Gastrocnemius medialis (tissue), 4 donors: ENCODE measurements at regions not wholly inside any gene's neighbourhood (a gene's known extent, or its start where the extent isn't known, plus 50 kb on each side); places are given as distances from the start of the nearest gene placed in this dataset.

ENCODE experiments used
- ATAC-seq, 2 donors: fragments of 150-250 bp; one replicate each; pipeline ENCODE4 v1.9.1; 2016
- DNase-seq, 2 donors: peaks; one replicate each; pipeline ENCODE4 v3.0.0-alpha.2; 2019
- H3K27ac ChIP-seq, 4 donors: fragments of 200-600 bp; sonication (generic); 1 replicate in 1 of 4; 2 replicates in 3 of 4; pipeline ENCODE4 v1.5.1; 2016 to 2018; ENCODE audit warnings: mild to moderate bottlenecking in 2 of 4, moderate library complexity in 1 of 4
- H3K27me3 ChIP-seq, 3 donors: fragments of 200-600 bp; sonication (generic) in 2 of 3; 1 replicate in 1 of 3; 2 replicates in 2 of 3; pipeline versions ENCODE4 v1.5.1 to v1.6.0; 2016 to 2019; ENCODE audit warnings: mild to moderate bottlenecking in 1 of 3, moderate library complexity in 1 of 3
- H3K36me3 ChIP-seq, 2 donors: fragments of 200-600 bp; sonication (generic) in 1 of 2; one replicate each; pipeline ENCODE4 v1.5.1; 2017 to 2018
- H3K4me1 ChIP-seq, 2 donors: fragments of 200-600 bp; sonication (generic) in 1 of 2; one replicate each; pipeline ENCODE4 v1.5.1; 2016 to 2017; ENCODE audit warnings: mild to moderate bottlenecking in 2 of 2
- H3K4me3 ChIP-seq, 4 donors: fragments of 200-600 bp; sonication (generic) in 3 of 4; 1 replicate in 1 of 4; 2 replicates in 3 of 4; pipeline ENCODE4 v1.5.1; 2016 to 2019; ENCODE audit warnings: mild to moderate bottlenecking in 2 of 4
- H3K9me3 ChIP-seq, 3 donors: fragments of 200-600 bp; sonication (generic) in 2 of 3; 1 replicate in 1 of 3; 2 replicates in 2 of 3; pipeline ENCODE4 v1.5.1; 2016 to 2019
- POLR2A ChIP-seq, 2 donors: fragments of 450-650 bp; IDR thresholded peaks; one replicate each; pipeline ENCODE4 v1.6.1; 2017; ENCODE audit warnings: antibody characterized with exemption in 2 of 2, mild to moderate bottlenecking in 2 of 2, moderate library complexity in 2 of 2
- in situ Hi-C, 4 donors: fragments of 200-750 bp; cut with MboI; loops; one replicate each; pipeline versions ENCODE4 v1.15.0 to v1.8.0; 2017; ENCODE audit warnings: low sequenced_read_pairs in 4 of 4
- intact Hi-C: fragments of 100-400 bp; cut with DNase I; formaldehyde crosslinking; loops from one replicate; pipeline ENCODE4 v1.15.1; 2023; ENCODE audit warnings: low total_unique reads
- TF ChIP-seq, protein P1 (sequence below), 5 experiments: fragments of 450-650 bp in 3 of 5; fragments of 200-600 bp in 2 of 5; sonication (generic) in 2 of 5; IDR thresholded peaks in 4 of 5; conservative IDR thresholded peaks in 1 of 5; 1 replicate in 4 of 5; 2 replicates in 1 of 5; pipeline ENCODE4 v1.5.1; 2016 to 2019; ENCODE audit warnings: antibody characterized with exemption in 5 of 5, mild to moderate bottlenecking in 3 of 5, moderate library complexity in 3 of 5

DNA sequence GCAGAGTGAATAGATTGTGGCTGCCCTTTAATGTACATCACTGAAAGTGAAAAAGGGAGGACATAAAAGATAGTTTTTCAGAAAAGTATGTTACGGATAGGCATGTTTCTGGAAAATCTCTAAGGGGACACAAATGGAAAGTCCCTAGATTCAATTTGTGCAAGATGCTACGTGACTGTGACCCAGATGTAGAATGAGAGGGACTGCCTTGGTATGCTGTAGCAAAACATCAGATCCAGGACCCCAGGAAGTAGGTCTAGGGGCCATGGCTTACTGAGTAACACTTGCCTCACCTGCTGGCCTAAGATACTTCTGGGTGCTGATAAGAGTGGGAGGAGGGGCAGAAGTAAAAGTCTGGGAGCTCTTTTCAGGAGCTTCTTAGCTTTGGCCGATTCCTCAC, 191.2 kb upstream of the PHYHIPL start:
- no peaks in the 10 kb centered on the region for H3K27me3 ChIP-seq
- intact Hi-C loops (no loop called here), in situ Hi-C loops (no loop called here)
- ATAC-seq, result no peak
- H3K4me3 ChIP-seq, result no peak overlapping the region
- no peaks in the 10 kb centered on the region for H3K4me1 ChIP-seq
- no peak for TF ChIP-seq POLR2A (IDR thresholded peaks at IDR 0.05)
- TF ChIP-seq, protein P1, sequence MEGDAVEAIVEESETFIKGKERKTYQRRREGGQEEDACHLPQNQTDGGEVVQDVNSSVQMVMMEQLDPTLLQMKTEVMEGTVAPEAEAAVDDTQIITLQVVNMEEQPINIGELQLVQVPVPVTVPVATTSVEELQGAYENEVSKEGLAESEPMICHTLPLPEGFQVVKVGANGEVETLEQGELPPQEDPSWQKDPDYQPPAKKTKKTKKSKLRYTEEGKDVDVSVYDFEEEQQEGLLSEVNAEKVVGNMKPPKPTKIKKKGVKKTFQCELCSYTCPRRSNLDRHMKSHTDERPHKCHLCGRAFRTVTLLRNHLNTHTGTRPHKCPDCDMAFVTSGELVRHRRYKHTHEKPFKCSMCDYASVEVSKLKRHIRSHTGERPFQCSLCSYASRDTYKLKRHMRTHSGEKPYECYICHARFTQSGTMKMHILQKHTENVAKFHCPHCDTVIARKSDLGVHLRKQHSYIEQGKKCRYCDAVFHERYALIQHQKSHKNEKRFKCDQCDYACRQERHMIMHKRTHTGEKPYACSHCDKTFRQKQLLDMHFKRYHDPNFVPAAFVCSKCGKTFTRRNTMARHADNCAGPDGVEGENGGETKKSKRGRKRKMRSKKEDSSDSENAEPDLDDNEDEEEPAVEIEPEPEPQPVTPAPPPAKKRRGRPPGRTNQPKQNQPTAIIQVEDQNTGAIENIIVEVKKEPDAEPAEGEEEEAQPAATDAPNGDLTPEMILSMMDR (IDR thresholded peaks at IDR 0.05 in 4 of 5, conservative IDR thresholded peaks at IDR 0.05 in 1 of 5), result no peak
- H3K9me3 ChIP-seq, result no peaks in the 10 kb centered on the region
- no peak for DNase-seq
- no peaks in the 10 kb centered on the region for H3K36me3 ChIP-seq
- H3K27ac ChIP-seq, result no peak overlapping the region

GRCh38 chr10:58989486-58990039, 186.9 kb upstream of the PHYHIPL start:
- no peaks in the 10 kb centered on the region for H3K27me3 ChIP-seq
- ATAC-seq (no peak), DNase-seq (no peak)
- intact Hi-C loops (no loop called here), in situ Hi-C loops (no loop called here)
- no peaks in the 10 kb centered on the region for H3K36me3 ChIP-seq
- TF ChIP-seq POLR2A (IDR thresholded peaks at IDR 0.05), result no peak
- TF ChIP-seq, protein P1 (IDR thresholded peaks at IDR 0.05 in 4 of 5, conservative IDR thresholded peaks at IDR 0.05 in 1 of 5), result no peak
- H3K4me3 ChIP-seq, result no peak overlapping the region
- H3K4me1 ChIP-seq, result peaks cover 15 to 21% of the 10 kb centered on the region in 2 donors
- H3K9me3 ChIP-seq, result no peaks in the 10 kb centered on the region
- H3K27ac ChIP-seq, result no peak overlapping the region

DNA sequence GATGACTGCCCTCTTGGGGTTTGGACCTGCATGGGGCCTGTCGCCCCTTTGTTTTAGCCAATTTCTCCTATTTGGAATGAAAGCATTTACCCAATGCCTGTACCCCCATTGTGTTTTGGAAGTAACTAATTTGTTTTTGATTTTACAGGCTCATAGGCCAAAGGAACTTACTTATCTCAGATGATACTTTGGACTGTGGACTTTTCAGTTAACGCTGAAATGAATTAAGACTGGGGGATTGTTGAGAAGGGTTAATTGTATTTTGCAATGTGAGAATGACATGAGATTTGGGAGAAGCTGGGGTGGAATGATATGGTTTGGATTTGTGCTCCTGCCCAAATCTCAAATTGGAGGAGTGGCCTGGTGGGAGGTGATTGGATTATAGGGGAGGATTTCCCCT, 185.8 kb upstream of the PHYHIPL start:
- peaks cover 15 to 21% of the 10 kb centered on the region in 2 donors for H3K4me1 ChIP-seq
- H3K27ac ChIP-seq, result no peak overlapping the region
- no peaks in the 10 kb centered on the region for H3K9me3 ChIP-seq
- H3K36me3 ChIP-seq, result no peaks in the 10 kb centered on the region
- in situ Hi-C loops, result no loop called here
- no peak overlapping the region for H3K4me3 ChIP-seq
- intact Hi-C loops, result no loop called here
- H3K27me3 ChIP-seq, result no peaks in the 10 kb centered on the region
- no peak for TF ChIP-seq POLR2A (IDR thresholded peaks at IDR 0.05)
- TF ChIP-seq, protein P1 (IDR thresholded peaks at IDR 0.05 in 4 of 5, conservative IDR thresholded peaks at IDR 0.05 in 1 of 5), result no peak
- DNase-seq, result no peak
- no peak for ATAC-seq

DNA sequence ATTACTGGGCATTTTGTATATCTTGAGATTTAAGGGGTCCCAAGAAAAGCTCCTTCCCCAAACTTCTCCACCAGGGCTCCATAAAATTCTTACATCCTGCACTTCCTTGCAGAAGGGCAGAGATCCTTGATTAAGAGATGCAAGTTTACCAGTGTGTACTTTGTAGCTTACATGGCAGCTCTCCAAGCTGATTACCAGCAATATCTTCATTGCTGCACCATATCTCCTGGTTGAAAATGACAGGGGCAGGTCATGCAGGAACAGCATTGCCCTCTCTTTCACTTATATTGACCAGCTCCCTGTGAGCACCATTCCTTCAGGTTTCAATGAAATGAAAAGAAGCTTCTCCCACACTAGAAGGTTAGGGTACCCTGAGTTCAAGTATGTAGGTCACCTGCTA, 184.6 kb upstream of the PHYHIPL start:
- intact Hi-C loops (no loop called here), in situ Hi-C loops (no loop called here)
- DNase-seq, result no peak
- H3K9me3 ChIP-seq, result no peaks in the 10 kb centered on the region
- peaks cover 15 to 21% of the 10 kb centered on the region in 2 donors for H3K4me1 ChIP-seq
- no peaks in the 10 kb centered on the region for H3K27me3 ChIP-seq
- no peaks in the 10 kb centered on the region for H3K36me3 ChIP-seq
- TF ChIP-seq, protein P1 (IDR thresholded peaks at IDR 0.05 in 4 of 5, conservative IDR thresholded peaks at IDR 0.05 in 1 of 5), result no peak
- TF ChIP-seq POLR2A (IDR thresholded peaks at IDR 0.05), result no peak
- no peak for ATAC-seq
- H3K4me3 ChIP-seq, result no peak overlapping the region
- no peak overlapping the region for H3K27ac ChIP-seq
